ENCODE measurements at regions not wholly inside any gene's neighbourhood (a gene's known extent, or its start where the extent isn't known, plus 50 kb on each side); places are given as distances from the start of the nearest gene placed in this dataset.

GRCh38 chr2:175393851-175394250, 212.3 kb upstream of the ATP5MC3 start:
- no peak overlapping the region for H3K4me3 ChIP-seq
- no peaks in the 10 kb centered on the region for H3K9me3 ChIP-seq
- 19 to 58% methylated on average over 1 of the region's 1 CpG for WGBS, 2 donors
- H3K27me3 ChIP-seq, result no peaks in the 10 kb centered on the region
- H3K27ac ChIP-seq, result no peak overlapping the region
- intact Hi-C loops (cut with DNase I), result no loop called here
- TF ChIP-seq, protein P1, sequence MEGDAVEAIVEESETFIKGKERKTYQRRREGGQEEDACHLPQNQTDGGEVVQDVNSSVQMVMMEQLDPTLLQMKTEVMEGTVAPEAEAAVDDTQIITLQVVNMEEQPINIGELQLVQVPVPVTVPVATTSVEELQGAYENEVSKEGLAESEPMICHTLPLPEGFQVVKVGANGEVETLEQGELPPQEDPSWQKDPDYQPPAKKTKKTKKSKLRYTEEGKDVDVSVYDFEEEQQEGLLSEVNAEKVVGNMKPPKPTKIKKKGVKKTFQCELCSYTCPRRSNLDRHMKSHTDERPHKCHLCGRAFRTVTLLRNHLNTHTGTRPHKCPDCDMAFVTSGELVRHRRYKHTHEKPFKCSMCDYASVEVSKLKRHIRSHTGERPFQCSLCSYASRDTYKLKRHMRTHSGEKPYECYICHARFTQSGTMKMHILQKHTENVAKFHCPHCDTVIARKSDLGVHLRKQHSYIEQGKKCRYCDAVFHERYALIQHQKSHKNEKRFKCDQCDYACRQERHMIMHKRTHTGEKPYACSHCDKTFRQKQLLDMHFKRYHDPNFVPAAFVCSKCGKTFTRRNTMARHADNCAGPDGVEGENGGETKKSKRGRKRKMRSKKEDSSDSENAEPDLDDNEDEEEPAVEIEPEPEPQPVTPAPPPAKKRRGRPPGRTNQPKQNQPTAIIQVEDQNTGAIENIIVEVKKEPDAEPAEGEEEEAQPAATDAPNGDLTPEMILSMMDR (IDR thresholded peaks at IDR 0.05), result no peak
- TF ChIP-seq POLR2AphosphoS5 (IDR thresholded peaks at IDR 0.05), result no peak
- no peak for TF ChIP-seq EP300 (IDR thresholded peaks at IDR 0.05)
- no peak for TF ChIP-seq POLR2A (IDR thresholded peaks at IDR 0.05)
- no peaks in the 10 kb centered on the region for H3K4me1 ChIP-seq
- no peak for DNase-seq
- no peaks in the 10 kb centered on the region for H3K36me3 ChIP-seq

DNA sequence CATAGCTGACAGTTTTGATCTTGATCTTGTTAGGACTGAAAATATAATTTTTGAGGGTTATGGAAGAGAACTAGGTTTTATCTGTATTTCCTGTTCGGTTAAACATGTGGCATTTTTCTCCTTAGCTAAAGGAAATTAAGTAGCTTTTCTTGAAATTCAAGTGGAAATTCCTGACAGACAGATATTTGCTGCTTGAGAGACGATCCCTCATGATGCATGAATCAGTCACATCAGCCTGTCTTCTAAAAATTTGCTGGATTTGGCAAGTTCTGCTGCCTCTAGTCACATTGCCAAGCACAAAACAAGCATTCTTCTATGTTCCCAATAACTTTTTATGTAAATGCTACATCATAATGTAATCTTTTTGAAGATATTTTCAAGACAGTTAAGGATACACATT, 201.8 kb upstream of the ATP5MC3 start:
- no peaks in the 10 kb centered on the region for H3K36me3 ChIP-seq
- intact Hi-C loops (cut with DNase I), result no loop called here
- TF ChIP-seq POLR2A (IDR thresholded peaks at IDR 0.05), result no peak
- TF ChIP-seq, protein P1 (IDR thresholded peaks at IDR 0.05), result no peak
- no peak for TF ChIP-seq POLR2AphosphoS5 (IDR thresholded peaks at IDR 0.05)
- TF ChIP-seq EP300 (IDR thresholded peaks at IDR 0.05), result no peak
- H3K4me1 ChIP-seq, result no peaks in the 10 kb centered on the region
- no peak overlapping the region for H3K4me3 ChIP-seq
- H3K27ac ChIP-seq, result no peak overlapping the region
- no peaks in the 10 kb centered on the region for H3K27me3 ChIP-seq
- no peaks in the 10 kb centered on the region for H3K9me3 ChIP-seq
- WGBS, 2 donors, result 38 to 65% methylated on average over 2 of the region's 2 CpGs
- DNase-seq, result no peak

GRCh38 chr2:175373729-175374128, 192.2 kb upstream of the ATP5MC3 start:
- intact Hi-C loops (cut with DNase I), result no loop called here
- TF ChIP-seq, protein P1 (IDR thresholded peaks at IDR 0.05), result no peak
- no peak for TF ChIP-seq POLR2A (IDR thresholded peaks at IDR 0.05)
- TF ChIP-seq EP300 (IDR thresholded peaks at IDR 0.05), result no peak
- TF ChIP-seq POLR2AphosphoS5 (IDR thresholded peaks at IDR 0.05), result no peak
- Histone ChIP-seq H3K4me3 (no peak overlapping the region), H3K9me3 (no peaks in the 10 kb centered on the region), H3K27me3 (no peaks in the 10 kb centered on the region), H3K36me3 (no peaks in the 10 kb centered on the region), H3K27ac (no peak overlapping the region), H3K4me1 (no peaks in the 10 kb centered on the region)
- WGBS, 2 donors, result 79 to 88% methylated on average over 1 of the region's 1 CpG
- DNase-seq, result no peak

GRCh38 chr2:175372704-175373701, 191.5 kb upstream of the ATP5MC3 start:
- intact Hi-C loops (cut with DNase I), result no loop called here
- no peaks in the 10 kb centered on the region for H3K9me3 ChIP-seq
- no peaks in the 10 kb centered on the region for H3K27me3 ChIP-seq
- TF ChIP-seq POLR2A (IDR thresholded peaks at IDR 0.05) (no peak), EP300 (IDR thresholded peaks at IDR 0.05) (peak in 1 of 4 donors; percentile 1)
- H3K4me1 ChIP-seq, result no peaks in the 10 kb centered on the region
- no peaks in the 10 kb centered on the region for H3K36me3 ChIP-seq
- H3K27ac ChIP-seq, result no peak overlapping the region
- DNase-seq, result no peak
- H3K4me3 ChIP-seq, result no peak overlapping the region
- 46 to 69% methylated on average over 8 of the region's 8 CpGs for WGBS, 2 donors

- Histone ChIP-seq H3K27me3 (no peaks in the 10 kb centered on the region), H3K27ac (no peak overlapping the region), H3K4me3 (no peak overlapping the region), H3K4me1 (no peaks in the 10 kb centered on the region), H3K36me3 (no peaks in the 10 kb centered on the region), H3K9me3 (no peaks in the 10 kb centered on the region)
- intact Hi-C loops (cut with DNase I), result no loop called here
- TF ChIP-seq, protein P1 (IDR thresholded peaks at IDR 0.05), result no peak
- no peak for TF ChIP-seq POLR2A (IDR thresholded peaks at IDR 0.05)
- TF ChIP-seq POLR2AphosphoS5 (IDR thresholded peaks at IDR 0.05), result no peak
- TF ChIP-seq EP300 (IDR thresholded peaks at IDR 0.05), result no peak
- DNase-seq, result no peak
Measured at GRCh38 chr2:175371378-175371777, 189.9 kb upstream of the ATP5MC3 start.
